OCI-LY3 (cell line): ENCODE measurements at regions not wholly inside any gene's neighbourhood (a gene's known extent, or its start where the extent isn't known, plus 50 kb on each side); places are given as distances from the start of the nearest gene placed in this dataset.

ENCODE experiments used
- CTCF ChIP-seq: fragments of 200-600, 300-600 bp; sonication (generic); IDR thresholded peaks from 2 replicates; pipeline ENCODE4 v1.5.1; 2014; ENCODE audit warnings: antibody characterized with exemption, low read length, low read depth
- EZH2phosphoT487 ChIP-seq: fragments of 200-600 bp; shearing (Covaris generic); IDR thresholded peaks from 2 replicates; pipeline ENCODE4 v1.6.1; 2018; ENCODE audit warnings: antibody characterized with exemption, mixed run types, low read depth

- TF ChIP-seq CTCF (no peak), EZH2phosphoT487 (no peak)
Measured at GRCh38 chr14:85075694-85076476, 454.1 kb upstream of the FLRT2 start.
